ENCODE measurements at regions not wholly inside any gene's neighbourhood (a gene's known extent, or its start where the extent isn't known, plus 50 kb on each side); places are given as distances from the start of the nearest gene placed in this dataset.

DNA sequence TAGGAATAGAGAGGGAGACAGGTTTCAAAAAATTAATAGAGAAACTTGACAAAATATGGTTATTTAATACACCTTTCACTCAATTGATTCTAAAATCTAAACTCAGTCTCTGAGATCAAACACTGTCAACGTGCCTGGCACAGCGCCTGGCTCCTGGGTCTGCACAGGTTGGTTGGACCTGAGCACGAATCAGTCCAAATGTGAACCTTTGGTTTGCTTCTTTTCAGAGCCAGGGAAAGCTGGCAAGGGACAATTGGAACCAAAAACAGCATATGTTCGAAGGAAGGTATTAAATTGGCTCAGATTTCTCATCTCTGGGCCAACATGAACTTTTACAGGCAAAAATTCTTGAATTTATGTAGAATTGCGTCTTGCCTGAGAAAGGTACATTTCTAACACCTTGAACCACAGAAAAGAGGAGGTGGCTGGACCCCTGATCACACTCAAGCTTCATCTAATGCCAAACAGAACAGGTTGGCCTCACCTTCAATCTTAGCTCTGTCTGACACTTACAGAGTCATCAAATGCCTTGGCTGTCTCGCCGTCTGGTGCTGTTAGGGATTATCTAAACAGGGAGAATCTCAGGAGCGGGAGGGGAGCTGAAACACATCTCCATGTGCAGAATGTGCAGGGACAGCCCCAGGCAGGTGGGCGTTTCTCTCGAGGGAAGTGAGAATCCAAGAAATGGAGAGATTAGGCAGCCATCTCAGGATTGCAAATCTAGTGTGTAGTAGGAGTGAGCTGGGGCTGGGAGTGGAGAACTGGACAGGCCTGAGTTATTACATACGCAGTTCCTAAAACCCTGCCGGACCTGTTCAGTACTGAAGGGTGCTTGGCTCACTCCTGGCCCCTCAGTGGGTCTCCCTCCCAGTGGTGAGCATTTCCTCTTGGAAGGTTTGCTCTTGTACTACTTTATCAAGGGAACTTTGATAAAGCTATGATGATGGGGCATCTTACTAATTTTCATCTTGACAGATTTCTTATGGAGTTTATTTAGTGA is 442.2 kb upstream of the B3GAT1 start:
- TF ChIP-seq, protein P1, sequence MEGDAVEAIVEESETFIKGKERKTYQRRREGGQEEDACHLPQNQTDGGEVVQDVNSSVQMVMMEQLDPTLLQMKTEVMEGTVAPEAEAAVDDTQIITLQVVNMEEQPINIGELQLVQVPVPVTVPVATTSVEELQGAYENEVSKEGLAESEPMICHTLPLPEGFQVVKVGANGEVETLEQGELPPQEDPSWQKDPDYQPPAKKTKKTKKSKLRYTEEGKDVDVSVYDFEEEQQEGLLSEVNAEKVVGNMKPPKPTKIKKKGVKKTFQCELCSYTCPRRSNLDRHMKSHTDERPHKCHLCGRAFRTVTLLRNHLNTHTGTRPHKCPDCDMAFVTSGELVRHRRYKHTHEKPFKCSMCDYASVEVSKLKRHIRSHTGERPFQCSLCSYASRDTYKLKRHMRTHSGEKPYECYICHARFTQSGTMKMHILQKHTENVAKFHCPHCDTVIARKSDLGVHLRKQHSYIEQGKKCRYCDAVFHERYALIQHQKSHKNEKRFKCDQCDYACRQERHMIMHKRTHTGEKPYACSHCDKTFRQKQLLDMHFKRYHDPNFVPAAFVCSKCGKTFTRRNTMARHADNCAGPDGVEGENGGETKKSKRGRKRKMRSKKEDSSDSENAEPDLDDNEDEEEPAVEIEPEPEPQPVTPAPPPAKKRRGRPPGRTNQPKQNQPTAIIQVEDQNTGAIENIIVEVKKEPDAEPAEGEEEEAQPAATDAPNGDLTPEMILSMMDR (IDR thresholded peaks at IDR 0.05): no peak
- TF ChIP-seq POLR2A (IDR thresholded peaks at IDR 0.05): no peak
